Neural cell (in vitro differentiated cells): ENCODE measurements at regions not wholly inside any gene's neighbourhood (a gene's known extent, or its start where the extent isn't known, plus 50 kb on each side); places are given as distances from the start of the nearest gene placed in this dataset.
"Not testable (repeated sequence)": the region's sequence is repeated elsewhere in the genome, so short reads cannot be mapped to it uniquely, and the experiment has no call there.

Experiments used
- H2AFZ ChIP-seq: fragments of 200-600, 300-800 bp; sonication (generic), shearing (Covaris generic); 2 replicates; pipeline ENCODE4 v1.6.0; 2014; ENCODE audit warnings: low read depth, mild to moderate bottlenecking, antibody characterized with exemption, low read length, moderate library complexity
- H3F3A ChIP-seq: fragments of 200-600 bp; shearing (Covaris generic); 2 replicates; pipeline ENCODE4 v1.6.1; 2016; ENCODE audit warnings: mild to moderate bottlenecking, moderate library complexity, mixed read lengths, antibody characterized with exemption, low read length; ENCODE audit not compliant: insufficient read depth, poor library complexity, severe bottlenecking
- H3K27ac ChIP-seq: fragments of 200-600, 300-800 bp; sonication (generic), shearing (Covaris generic); 2 replicates; pipeline ENCODE4 v1.5.1; 2014; ENCODE audit warnings: mild to moderate bottlenecking, low read length, moderate library complexity
- H3K27me3 ChIP-seq: fragments of 300-800, 200-600 bp; sonication (generic), shearing (Covaris generic); 2 replicates; pipeline ENCODE4 v1.6.0; 2014; ENCODE audit warnings: mild to moderate bottlenecking, low read depth, low read length, moderate library complexity; ENCODE audit not compliant: insufficient read depth
- H3K36me3 ChIP-seq: fragments of 300-800, 200-600 bp; sonication (generic), shearing (Covaris generic); 2 replicates; pipeline ENCODE4 v1.5.1; 2014; ENCODE audit warnings: mild to moderate bottlenecking, antibody characterized with exemption, low read length, moderate library complexity; ENCODE audit not compliant: insufficient read depth
- H3K4me2 ChIP-seq: fragments of 300-800, 200-600 bp; sonication (generic), shearing (Covaris generic); 2 replicates; pipeline ENCODE4 v1.6.0; 2014; ENCODE audit warnings: mild to moderate bottlenecking, low read length
- H3K4me3 ChIP-seq: fragments of 300-800, 200-600 bp; sonication (generic), shearing (Covaris generic); 2 replicates; pipeline ENCODE4 v1.5.1; 2014; ENCODE audit warnings: mild to moderate bottlenecking, low read length, moderate library complexity
- H3K79me2 ChIP-seq: fragments of 200-600 bp; shearing (Covaris generic); replicated peaks from 2 replicates; pipeline ENCODE4 v1.6.0; 2014; ENCODE audit warnings: mild to moderate bottlenecking, low read length, moderate library complexity; ENCODE audit not compliant: insufficient read depth
- H3K9ac ChIP-seq: fragments of 300-800, 200-600 bp; sonication (generic), shearing (Covaris generic); 2 replicates; pipeline ENCODE4 v1.6.1; 2016; ENCODE audit warnings: mild to moderate bottlenecking, low read length, mixed read lengths
- H3K9me2 ChIP-seq: fragments of 200-600 bp; shearing (Covaris generic); 2 replicates; pipeline ENCODE4 v1.6.1; 2016; ENCODE audit warnings: mild to moderate bottlenecking, low read length, mixed read lengths; ENCODE audit not compliant: insufficient read depth
- H3K9me3 ChIP-seq: fragments of 200-600, 300-800 bp; sonication (generic), shearing (Covaris generic); 2 replicates; pipeline ENCODE4 v1.6.1; 2016; ENCODE audit warnings: mild to moderate bottlenecking, mixed run types, low read length, moderate library complexity, mixed read lengths
- H4K20me1 ChIP-seq: fragments of 200-600 bp; shearing (Covaris generic); 2 replicates; pipeline ENCODE4 v1.6.1; 2016; ENCODE audit warnings: mild to moderate bottlenecking, mixed run types; ENCODE audit not compliant: insufficient read depth
- CTCF ChIP-seq: fragments of 450-650 bp; IDR thresholded peaks from 2 replicates; pipeline ENCODE4 v1.5.1; 2014; ENCODE audit warnings: antibody characterized with exemption, mild to moderate bottlenecking, moderate library complexity; ENCODE audit not compliant: poor library complexity, severe bottlenecking
- EP300 ChIP-seq: fragments of 450-650 bp; conservative IDR thresholded peaks from 2 replicates; pipeline ENCODE4 v1.6.1; 2014; ENCODE audit warnings: antibody characterized with exemption, mild to moderate bottlenecking, moderate library complexity; ENCODE audit not compliant: poor library complexity, severe bottlenecking
- EZH2 ChIP-seq: fragments of 200-600, 300-800 bp; shearing (Covaris generic), sonication (generic); IDR thresholded peaks from 2 replicates; pipeline ENCODE4 v1.6.1; 2014; ENCODE audit warnings: antibody characterized with exemption, low read length, borderline replicate concordance, mild to moderate bottlenecking; ENCODE audit not compliant: insufficient read depth, poor library complexity, severe bottlenecking
- MXI1 ChIP-seq: fragments of 450-650 bp; conservative IDR thresholded peaks from 2 replicates; pipeline ENCODE4 v1.6.1; 2014; ENCODE audit warnings: antibody characterized with exemption, mild to moderate bottlenecking; ENCODE audit not compliant: poor library complexity, severe bottlenecking
- POLR2AphosphoS5 ChIP-seq: IDR thresholded peaks from 2 replicates; pipeline ENCODE4 v1.6.1; 2012
- RAD21 ChIP-seq: fragments of 450-650 bp; conservative IDR thresholded peaks from 2 replicates; pipeline ENCODE4 v1.6.1; 2014; ENCODE audit warnings: antibody characterized with exemption, mild to moderate bottlenecking, moderate library complexity
- REST ChIP-seq: IDR thresholded peaks from 2 replicates; pipeline ENCODE4 v1.6.1; 2012; ENCODE audit warnings: borderline replicate concordance
- SMC3 ChIP-seq: fragments of 450-650 bp; conservative IDR thresholded peaks from 2 replicates; pipeline ENCODE4 v1.6.1; 2014; ENCODE audit warnings: antibody characterized with exemption, mild to moderate bottlenecking, moderate library complexity; ENCODE audit not compliant: poor library complexity
- TAF1 ChIP-seq: IDR thresholded peaks from 2 replicates; pipeline ENCODE4 v1.6.1; 2012; ENCODE audit warnings: low read depth

- Histone ChIP-seq H3K9me3 (peaks cover 5% of the 10 kb centered on the region), H3K4me2 (no peak overlapping the region), H4K20me1 (no peaks in the 10 kb centered on the region), H3K9me2 (no peaks in the 10 kb centered on the region), H3K79me2 (no peaks in the 10 kb centered on the region), H3K27ac (no peak overlapping the region), H2AFZ (no peak overlapping the region), H3K9ac (no peak overlapping the region), H3K4me3 (no peak overlapping the region), H3F3A (no peaks in the 10 kb centered on the region), H3K36me3 (no peaks in the 10 kb centered on the region), H3K27me3 (no peaks in the 10 kb centered on the region)
- TF ChIP-seq RAD21 (no peak), POLR2AphosphoS5 (no peak), EZH2 (no peak), TAF1 (no peak), CTCF (no peak), MXI1 (no peak), EP300 (no peak), REST (no peak), SMC3 (no peak)
Observed at GRCh38 chr5:67636850-67637524, 440.4 kb upstream of the CD180 start.

- no peak overlapping the region for H2AFZ ChIP-seq
- H4K20me1 ChIP-seq: no peaks in the 10 kb centered on the region
- H3K9ac ChIP-seq: no peak overlapping the region
- H3K4me2 ChIP-seq: no peak overlapping the region
- no peak overlapping the region for H3K4me3 ChIP-seq
- no peak overlapping the region for H3K27ac ChIP-seq
- TF ChIP-seq SMC3: no peak
- no peak for TF ChIP-seq RAD21
- TF ChIP-seq EZH2: no peak
- no peak for TF ChIP-seq MXI1
- TF ChIP-seq CTCF: no peak
- no peak for TF ChIP-seq POLR2AphosphoS5
- no peak for TF ChIP-seq REST
- TF ChIP-seq EP300: no peak
- no peaks in the 10 kb centered on the region for H3K27me3 ChIP-seq
- H3K9me3 ChIP-seq: peaks cover 5% of the 10 kb centered on the region
- no peaks in the 10 kb centered on the region for H3F3A ChIP-seq
- H3K9me2 ChIP-seq: no peaks in the 10 kb centered on the region
- no peaks in the 10 kb centered on the region for H3K36me3 ChIP-seq
- no peaks in the 10 kb centered on the region for H3K79me2 ChIP-seq
Observed at GRCh38 chr5:67636091-67636490, 439.5 kb upstream of the CD180 start.

GRCh38 chr5:67627079-67627478 lies 430.5 kb upstream of the CD180 start:
- not testable (repeated sequence) for H3K4me3 ChIP-seq, H3K79me2 ChIP-seq, H4K20me1 ChIP-seq, H3K9me2 ChIP-seq, H3F3A ChIP-seq, H3K9me3 ChIP-seq, H3K27me3 ChIP-seq, H3K36me3 ChIP-seq, H3K27ac ChIP-seq, H3K9ac ChIP-seq, H2AFZ ChIP-seq, H3K4me2 ChIP-seq
